ENCODE measurements at regions not wholly inside any gene's neighbourhood (a gene's known extent, or its start where the extent isn't known, plus 50 kb on each side); places are given as distances from the start of the nearest gene placed in this dataset.

DNA sequence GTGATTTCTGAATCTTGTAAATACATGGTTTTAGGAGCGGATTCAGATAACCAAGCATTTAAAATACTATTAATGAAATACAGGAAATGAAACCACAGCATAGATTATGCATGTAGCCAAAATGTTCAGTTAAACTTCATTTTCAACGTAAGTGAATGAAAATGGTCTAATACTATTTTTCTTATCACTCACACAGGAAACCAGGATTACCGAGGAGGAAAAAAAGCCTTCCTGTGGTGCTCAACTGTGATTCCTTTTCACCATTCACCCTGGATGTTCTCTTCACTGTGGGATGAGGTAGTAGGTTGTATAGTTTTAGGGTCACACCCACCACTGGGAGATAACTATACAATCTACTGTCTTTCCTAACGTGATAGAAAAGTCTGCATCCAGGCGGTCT is 83.4 kb upstream of the ZNF169 start:
- peaks cover 67 to 98% (median 84%) of the 10 kb centered on the region in 4 donors for H3K4me1 ChIP-seq
- H3K4me3 ChIP-seq: no peak overlapping the region
- H3K36me3 ChIP-seq: peaks cover 26 to 49% (median 40%) of the 10 kb centered on the region in 4 donors
- no peak for DNase-seq
- intact Hi-C loops (cut with DNase I; ENCODE audit: low total_unique reads): no loop called here
- TF ChIP-seq POLR2AphosphoS5 (IDR thresholded peaks at IDR 0.05): no peak
- TF ChIP-seq, protein P1, sequence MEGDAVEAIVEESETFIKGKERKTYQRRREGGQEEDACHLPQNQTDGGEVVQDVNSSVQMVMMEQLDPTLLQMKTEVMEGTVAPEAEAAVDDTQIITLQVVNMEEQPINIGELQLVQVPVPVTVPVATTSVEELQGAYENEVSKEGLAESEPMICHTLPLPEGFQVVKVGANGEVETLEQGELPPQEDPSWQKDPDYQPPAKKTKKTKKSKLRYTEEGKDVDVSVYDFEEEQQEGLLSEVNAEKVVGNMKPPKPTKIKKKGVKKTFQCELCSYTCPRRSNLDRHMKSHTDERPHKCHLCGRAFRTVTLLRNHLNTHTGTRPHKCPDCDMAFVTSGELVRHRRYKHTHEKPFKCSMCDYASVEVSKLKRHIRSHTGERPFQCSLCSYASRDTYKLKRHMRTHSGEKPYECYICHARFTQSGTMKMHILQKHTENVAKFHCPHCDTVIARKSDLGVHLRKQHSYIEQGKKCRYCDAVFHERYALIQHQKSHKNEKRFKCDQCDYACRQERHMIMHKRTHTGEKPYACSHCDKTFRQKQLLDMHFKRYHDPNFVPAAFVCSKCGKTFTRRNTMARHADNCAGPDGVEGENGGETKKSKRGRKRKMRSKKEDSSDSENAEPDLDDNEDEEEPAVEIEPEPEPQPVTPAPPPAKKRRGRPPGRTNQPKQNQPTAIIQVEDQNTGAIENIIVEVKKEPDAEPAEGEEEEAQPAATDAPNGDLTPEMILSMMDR (IDR thresholded peaks at IDR 0.05): no peak
- no peak for TF ChIP-seq POLR2A (IDR thresholded peaks at IDR 0.05)
- TF ChIP-seq EP300 (IDR thresholded peaks at IDR 0.05): no peak
- no peaks in the 10 kb centered on the region for H3K9me3 ChIP-seq
- H3K27ac ChIP-seq: peak overlapping the region in 1 of 5 donors; percentile 35
- 44 to 48% (median 44%) methylated on average over 5 of the region's 5 CpGs for WGBS, 5 donors
- no peaks in the 10 kb centered on the region for H3K27me3 ChIP-seq

DNA sequence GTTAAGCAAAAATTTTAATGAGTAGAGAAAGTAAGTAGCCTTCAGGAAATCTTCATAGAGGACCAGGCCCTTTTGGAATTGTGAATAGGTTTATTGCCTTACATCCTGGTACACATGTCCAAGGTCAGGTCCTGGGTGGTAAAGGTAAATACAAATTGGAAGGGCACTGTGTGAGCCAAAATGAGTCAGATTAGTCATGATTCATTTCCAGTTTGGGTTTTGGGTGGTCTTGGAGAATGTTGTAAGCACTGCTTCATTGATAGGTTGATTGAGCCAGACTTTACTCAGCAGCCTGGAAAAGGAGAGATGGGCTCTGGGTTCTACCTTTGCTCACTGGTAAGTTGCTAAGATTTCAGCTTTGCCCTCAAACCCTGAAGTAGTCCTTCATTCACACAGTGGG is 82.5 kb upstream of the ZNF169 start:
- H3K27me3 ChIP-seq: no peaks in the 10 kb centered on the region
- intact Hi-C loops (cut with DNase I; ENCODE audit: low total_unique reads): no loop called here
- no peak overlapping the region for H3K4me3 ChIP-seq
- TF ChIP-seq POLR2A (IDR thresholded peaks at IDR 0.05) (no peak), EP300 (IDR thresholded peaks at IDR 0.05) (no peak), POLR2AphosphoS5 (IDR thresholded peaks at IDR 0.05) (peak in 1 of 3 donors; percentile 32)
- TF ChIP-seq, protein P1 (IDR thresholded peaks at IDR 0.05): no peak
- peaks cover 65 to 91% (median 79%) of the 10 kb centered on the region in 4 donors for H3K4me1 ChIP-seq
- H3K9me3 ChIP-seq: no peaks in the 10 kb centered on the region
- no peak for DNase-seq
- H3K27ac ChIP-seq: peak overlapping the region in 2 of 5 donors; percentile 35 to 49
- H3K36me3 ChIP-seq: peaks cover 26 to 45% (median 38%) of the 10 kb centered on the region in 4 donors

DNA sequence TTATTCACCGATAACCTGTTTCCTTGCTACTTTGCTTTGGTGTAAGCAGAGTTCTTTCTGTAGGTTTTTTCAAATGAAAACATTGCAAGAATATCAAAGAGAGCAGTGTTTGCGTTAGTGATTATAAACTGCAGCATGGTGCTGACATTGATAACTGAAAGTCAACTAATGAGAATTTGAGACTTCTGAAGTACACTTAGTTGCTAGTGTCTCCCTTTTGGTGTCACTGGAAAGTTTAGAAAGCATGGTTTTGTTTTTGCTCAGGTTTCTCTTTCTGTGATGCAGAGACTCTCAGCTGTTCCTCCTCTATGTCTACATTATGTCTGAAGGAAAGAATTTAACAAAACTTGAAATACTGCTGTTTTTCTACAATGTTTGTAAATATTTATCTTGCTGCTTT is 80.2 kb upstream of the ZNF169 start:
- DNase-seq: no peak
- peaks cover 18 to 52% (median 43%) of the 10 kb centered on the region in 4 donors for H3K36me3 ChIP-seq
- intact Hi-C loops (cut with DNase I; ENCODE audit: low total_unique reads): no loop called here
- WGBS, 5 donors: 19 to 49% (median 38%) methylated on average over 2 of the region's 2 CpGs
- H3K9me3 ChIP-seq: no peaks in the 10 kb centered on the region
- TF ChIP-seq EP300 (IDR thresholded peaks at IDR 0.05): no peak
- TF ChIP-seq, protein P1 (IDR thresholded peaks at IDR 0.05): no peak
- TF ChIP-seq POLR2A (IDR thresholded peaks at IDR 0.05): no peak
- TF ChIP-seq POLR2AphosphoS5 (IDR thresholded peaks at IDR 0.05): no peak
- no peaks in the 10 kb centered on the region for H3K27me3 ChIP-seq
- peak overlapping the region in 2 of 5 donors; percentile 20 to 38 for H3K27ac ChIP-seq
- H3K4me3 ChIP-seq: no peak overlapping the region
- H3K4me1 ChIP-seq: peaks cover 46 to 84% (median 60%) of the 10 kb centered on the region in 4 donors

DNA sequence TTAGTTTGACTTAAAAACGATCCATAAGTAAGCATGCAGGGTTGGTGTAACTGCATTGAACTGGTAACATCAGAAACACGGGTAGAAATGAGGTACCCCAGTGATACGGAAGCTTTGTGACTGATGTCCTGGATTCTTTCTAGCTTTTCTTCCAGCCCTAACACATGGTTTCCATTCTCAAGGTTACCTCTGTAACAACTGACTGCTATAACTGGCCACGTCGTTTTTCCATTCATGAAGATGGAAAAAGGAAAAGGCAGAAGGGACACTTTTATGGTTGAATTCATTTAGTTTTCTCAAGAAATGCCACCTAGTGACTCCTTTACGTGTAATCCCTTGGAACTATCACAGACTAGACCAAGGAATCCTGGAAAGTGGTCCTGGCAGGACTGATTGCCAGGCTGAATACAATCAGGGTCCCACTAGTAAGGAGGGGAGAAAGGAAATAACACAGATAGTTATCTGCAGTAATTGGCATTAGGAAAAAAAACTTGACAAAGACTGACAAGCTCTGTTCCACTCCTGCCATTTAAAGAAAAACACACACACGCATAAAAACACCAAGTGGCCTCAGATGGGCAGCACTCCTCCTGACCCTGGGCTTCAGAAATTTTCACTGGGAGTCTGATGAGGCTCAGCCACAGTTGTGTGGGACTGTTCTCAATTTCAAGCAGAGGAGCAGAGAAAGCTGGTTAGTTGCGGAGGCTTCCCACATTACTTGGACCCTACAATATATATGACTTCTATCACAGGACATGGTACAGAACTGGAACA is 77.5 kb upstream of the ZNF169 start:
- intact Hi-C loops (cut with DNase I; ENCODE audit: low total_unique reads): no loop called here

More for the DNA sequence above, 77.5 kb upstream of the ZNF169 start:
- TF ChIP-seq POLR2A (IDR thresholded peaks at IDR 0.05) (no peak), EP300 (IDR thresholded peaks at IDR 0.05) (no peak), POLR2AphosphoS5 (IDR thresholded peaks at IDR 0.05) (no peak)
- TF ChIP-seq, protein P1 (IDR thresholded peaks at IDR 0.05): no peak
- Histone ChIP-seq H3K27me3 (no peaks in the 10 kb centered on the region), H3K36me3 (peaks cover 9 to 43% (median 36%) of the 10 kb centered on the region in 4 donors), H3K9me3 (no peaks in the 10 kb centered on the region), H3K27ac (peak overlapping the region in 1 of 5 donors; percentile 28), H3K4me3 (no peak overlapping the region), H3K4me1 (peaks cover 19 to 57% (median 38%) of the 10 kb centered on the region in 4 donors)
- DNase-seq: no peak
- 62 to 71% (median 70%) methylated on average over 8 of the region's 8 CpGs for WGBS, 5 donors
